SH-SY5Y (cell line): ENCODE measurements at regions not wholly inside any gene's neighbourhood (a gene's known extent, or its start where the extent isn't known, plus 50 kb on each side); places are given as distances from the start of the nearest gene placed in this dataset.
A peak's percentile ranks its signal among the peaks of the same experiment; 100 is the strongest.

Experiments used
- GATA2 ChIP-seq: IDR thresholded peaks from 2 replicates; pipeline ENCODE4 v1.6.1; 2011; ENCODE audit warnings: mild to moderate bottlenecking, low read depth, low read length
- GATA3 ChIP-seq: IDR thresholded peaks from 2 replicates; pipeline ENCODE4 v1.6.1; 2011; ENCODE audit warnings: low read depth, mild to moderate bottlenecking, low read length, moderate library complexity

- TF ChIP-seq GATA2 (no peak), GATA3 (no peak)
Measured at GRCh38 chr13:68264692-68265091, 1034.6 kb upstream of the PCDH9 start.

GRCh38 chr13:68261105-68261504 is 1031.0 kb upstream of the PCDH9 start:
- no peak for TF ChIP-seq GATA2

GRCh38 chr13:68257111-68257842 is 1027.1 kb upstream of the PCDH9 start:
- TF ChIP-seq GATA3 (no peak), GATA2 (no peak)

GRCh38 chr13:68254151-68254550 is 1024.0 kb upstream of the PCDH9 start:
- TF ChIP-seq GATA3 (no peak), GATA2 (no peak)

- TF ChIP-seq GATA3 (no peak), GATA2 (no peak)
Measured at GRCh38 chr13:68234274-68234673, 1004.1 kb upstream of the PCDH9 start.

DNA sequence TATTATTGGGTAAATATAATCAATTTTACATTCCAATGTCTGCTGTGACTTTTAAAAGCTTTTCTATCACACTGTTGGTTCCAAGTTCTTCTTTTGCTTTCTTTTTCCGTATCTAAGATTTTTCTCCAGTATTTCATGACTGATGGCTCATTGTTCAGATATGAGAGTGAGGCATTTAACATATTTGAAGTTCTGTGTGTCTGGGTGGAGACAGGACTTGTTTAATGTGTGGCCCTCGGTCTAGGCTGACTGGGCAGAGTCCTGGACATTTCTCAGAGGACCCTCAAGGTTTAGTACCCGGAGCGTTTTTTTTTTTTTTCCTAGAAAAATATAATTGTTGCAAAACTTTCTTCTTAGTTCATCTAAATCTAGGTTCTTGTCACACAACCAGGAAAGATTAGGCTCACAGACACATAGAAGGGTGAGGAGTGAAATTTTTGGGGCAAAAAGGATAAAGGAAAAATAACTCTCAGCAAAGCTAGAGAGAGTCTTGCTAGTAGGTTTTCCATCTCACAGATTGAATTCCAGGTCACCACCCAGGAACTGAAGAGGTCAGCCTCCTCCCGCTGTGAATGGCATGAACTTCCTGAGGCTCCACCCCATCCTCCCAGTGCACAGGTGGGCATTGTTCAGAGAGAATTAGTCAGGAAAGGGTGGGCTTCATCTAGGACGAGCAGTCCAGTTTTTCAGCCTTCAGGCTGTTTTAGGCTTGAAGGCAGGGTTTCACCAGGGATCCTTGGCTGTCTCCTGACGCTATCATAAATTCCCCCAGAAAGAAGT is 1002.4 kb upstream of the PCDH9 start:
- TF ChIP-seq GATA2 (no peak), GATA3 (no peak)

DNA sequence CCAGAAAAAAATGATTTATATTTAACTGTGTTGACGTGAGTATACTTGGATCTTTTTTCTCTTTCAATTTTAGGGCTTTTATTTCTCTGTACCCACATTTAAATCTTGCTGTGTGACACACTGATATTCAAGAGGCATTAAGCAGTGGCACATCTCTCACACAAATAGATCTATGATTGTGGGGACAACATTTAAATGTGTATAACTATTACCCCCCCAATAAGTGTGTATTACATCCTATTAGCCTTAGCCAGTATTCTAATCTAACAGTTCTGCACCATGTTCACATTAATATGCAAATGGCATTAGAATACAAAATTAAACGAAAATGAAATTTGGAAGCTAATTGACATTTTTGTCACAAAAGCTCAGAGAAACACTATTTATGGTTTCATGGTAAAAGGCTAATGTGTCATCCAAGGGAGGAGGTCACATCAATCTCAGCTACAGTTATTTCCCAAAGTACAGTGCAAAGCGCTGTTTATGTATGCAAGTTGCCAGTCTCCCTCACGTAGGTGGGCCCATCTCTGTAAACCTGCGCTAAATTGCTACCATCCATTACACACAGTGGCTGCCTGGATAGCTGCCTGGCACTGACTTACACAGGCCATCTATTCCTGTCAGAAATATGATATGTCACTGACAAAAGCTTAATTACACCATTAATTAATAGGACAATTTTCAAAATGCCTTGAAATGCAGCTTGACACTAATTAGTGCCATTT is 984.7 kb upstream of the PCDH9 start:
- TF ChIP-seq GATA3: no peak
- no peak for TF ChIP-seq GATA2

DNA sequence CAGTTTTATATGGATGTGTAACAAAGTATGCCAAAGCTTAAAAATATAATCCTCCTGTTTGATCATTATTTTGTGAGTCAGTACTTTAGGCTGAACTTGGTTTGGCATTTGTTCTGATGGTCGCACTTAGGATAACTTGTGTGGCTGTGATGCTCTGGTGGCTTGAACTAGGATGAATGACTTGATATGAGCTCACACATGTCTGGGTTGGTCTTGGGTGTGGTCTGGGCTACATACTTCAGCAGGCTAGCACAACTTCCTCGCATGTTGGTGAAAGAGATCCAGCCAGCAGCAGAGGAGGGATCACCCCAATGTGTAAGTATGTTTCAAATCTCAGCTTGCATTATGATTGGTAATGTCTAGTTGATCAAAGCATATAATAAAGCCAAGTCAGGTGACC is 969.1 kb upstream of the PCDH9 start:
- TF ChIP-seq GATA3: no peak
- TF ChIP-seq GATA2: no peak

GRCh38 chr13:68190818-68191217 is 960.7 kb upstream of the PCDH9 start:
- no peak for TF ChIP-seq GATA2

GRCh38 chr13:68185444-68186141 is 955.5 kb upstream of the PCDH9 start:
- TF ChIP-seq GATA2: peak; percentile 29; the same call in 1 of the 2 replicates
- peak; percentile 39 for TF ChIP-seq GATA3

DNA sequence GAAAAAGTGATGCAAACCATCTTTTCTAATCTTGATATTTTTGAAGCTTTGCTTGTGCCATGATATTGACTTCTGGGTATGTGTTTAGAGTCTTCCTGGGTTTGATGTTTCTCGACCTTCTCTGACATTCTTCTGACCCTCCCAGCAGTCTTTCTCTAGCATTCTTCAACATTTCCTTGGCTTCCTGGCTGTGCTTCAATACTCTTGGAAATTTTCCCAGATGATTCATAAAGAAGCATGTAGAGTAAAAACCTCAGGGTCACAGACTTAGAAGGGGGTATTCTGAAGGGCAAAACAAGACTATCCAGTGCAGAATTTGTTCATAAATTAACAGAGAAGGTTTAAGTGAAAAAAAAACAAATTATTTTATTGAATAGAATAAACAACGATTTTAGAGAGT is 946.3 kb upstream of the PCDH9 start:
- TF ChIP-seq GATA3 (no peak), GATA2 (no peak)

DNA sequence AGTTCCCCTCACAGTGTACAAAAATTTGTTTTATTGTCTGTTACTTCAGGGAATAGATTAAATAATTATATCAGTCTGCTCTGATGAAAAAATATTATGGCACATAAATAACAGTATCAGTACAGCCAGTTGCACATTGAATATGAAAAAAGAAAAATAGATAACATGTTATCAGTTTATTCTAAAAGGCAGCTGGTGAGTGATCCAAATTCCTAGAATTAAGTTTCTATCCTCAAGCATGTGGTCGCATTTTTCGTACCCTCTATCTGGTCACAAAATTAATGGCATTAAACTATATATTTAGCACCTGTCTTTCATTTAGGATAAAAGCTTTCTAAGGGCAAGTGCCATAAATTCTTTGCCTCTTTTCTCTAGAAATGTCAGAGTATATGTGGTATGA is 944.8 kb upstream of the PCDH9 start:
- TF ChIP-seq GATA3: no peak
- no peak for TF ChIP-seq GATA2

GRCh38 chr13:68173111-68173510 is 943.0 kb upstream of the PCDH9 start:
- TF ChIP-seq GATA2 (no peak), GATA3 (no peak)

DNA sequence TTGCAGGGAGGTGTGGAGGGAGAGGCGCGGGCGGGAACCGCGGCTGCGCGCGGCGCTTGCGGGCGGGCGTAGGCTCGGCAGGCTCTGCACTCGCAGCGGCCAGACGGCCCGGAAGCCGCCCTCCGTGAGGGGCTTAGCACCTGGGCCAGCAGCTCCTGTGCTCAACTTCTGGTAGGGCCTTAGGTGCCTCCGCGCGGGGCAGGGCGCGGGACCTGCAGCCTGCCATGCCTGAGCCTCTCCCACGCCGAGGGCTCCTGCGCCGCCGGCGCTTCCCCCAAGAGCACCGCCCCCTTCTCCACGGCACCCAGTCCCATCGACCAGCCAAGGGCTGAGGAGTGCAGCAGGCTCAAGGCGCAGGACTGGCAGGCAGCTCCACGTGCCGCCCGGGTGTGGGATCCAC is 940.8 kb upstream of the PCDH9 start:
- TF ChIP-seq GATA2: no peak
- no peak for TF ChIP-seq GATA3

GRCh38 chr13:68168448-68168847 is 938.3 kb upstream of the PCDH9 start:
- TF ChIP-seq GATA3 (no peak), GATA2 (no peak)
